WI38 (cell line): ENCODE measurements at regions not wholly inside any gene's neighbourhood (a gene's known extent, or its start where the extent isn't known, plus 50 kb on each side); places are given as distances from the start of the nearest gene placed in this dataset.

Experiments
- H3K4me3 ChIP-seq: 2 replicates; pipeline ENCODE4 v1.5.1; 2011; ENCODE audit warnings: low read depth, mild to moderate bottlenecking, control low read depth, low read length
- CTCF ChIP-seq: IDR thresholded peaks from 2 replicates; pipeline ENCODE4 v1.5.1; 2012; ENCODE audit warnings: low read depth, mild to moderate bottlenecking, control low read depth, low read length

DNA sequence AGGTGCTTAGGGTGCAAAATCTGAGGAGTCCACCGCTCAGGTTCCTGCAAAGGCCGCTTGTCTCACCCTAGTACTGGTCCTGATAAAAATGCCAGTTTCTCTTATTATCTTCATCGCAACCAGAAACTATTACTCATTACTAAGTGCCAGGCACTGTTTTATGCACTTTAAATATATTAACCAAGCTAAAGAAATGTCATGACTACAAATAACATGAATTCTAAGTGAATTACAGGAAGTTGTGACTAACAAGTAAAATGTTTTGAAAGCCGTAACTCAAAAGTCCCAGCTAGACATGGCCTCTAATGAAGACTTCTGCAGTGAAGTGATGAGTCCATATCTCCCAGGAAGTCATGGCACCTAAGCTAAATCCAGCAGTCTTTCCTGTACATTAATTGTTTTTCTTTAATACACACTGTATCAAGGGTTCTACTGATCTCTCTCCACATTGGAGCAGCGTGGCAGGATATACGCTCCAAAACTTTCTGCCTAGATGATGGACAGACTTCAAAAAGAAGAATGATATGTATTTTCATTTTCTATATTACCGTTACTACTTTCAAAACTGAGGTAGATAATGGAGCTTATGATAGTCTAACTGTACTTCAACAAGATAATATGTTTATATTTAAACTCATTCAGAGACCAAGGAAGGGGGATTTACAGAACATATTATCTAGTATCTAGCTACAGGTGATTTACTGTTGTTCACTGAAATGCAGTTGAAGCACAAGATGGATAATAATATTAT, 117.3 kb upstream of the ARID2 start:
- H3K4me3 ChIP-seq: no peak overlapping the region
- no peak for TF ChIP-seq CTCF

DNA sequence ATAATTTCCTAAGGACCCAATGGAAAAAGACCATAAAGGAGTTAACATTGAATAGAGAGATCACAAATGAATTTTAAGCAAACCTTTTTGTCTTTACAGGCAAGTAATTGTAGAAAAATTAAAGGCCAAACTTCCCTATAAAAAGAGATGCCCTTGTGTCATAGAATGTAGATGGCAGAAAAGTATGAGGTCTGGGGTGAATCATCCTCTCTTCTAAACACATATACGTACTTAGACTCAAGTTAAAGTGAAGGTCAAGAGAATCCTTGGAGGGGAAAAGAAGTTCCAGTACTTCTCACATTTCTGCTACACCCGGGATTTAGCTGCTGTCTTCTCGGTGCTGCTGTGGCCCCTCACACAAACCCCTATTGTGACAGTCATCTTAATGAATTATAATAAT, 116.2 kb upstream of the ARID2 start:
- no peak overlapping the region for H3K4me3 ChIP-seq
- no peak for TF ChIP-seq CTCF

DNA sequence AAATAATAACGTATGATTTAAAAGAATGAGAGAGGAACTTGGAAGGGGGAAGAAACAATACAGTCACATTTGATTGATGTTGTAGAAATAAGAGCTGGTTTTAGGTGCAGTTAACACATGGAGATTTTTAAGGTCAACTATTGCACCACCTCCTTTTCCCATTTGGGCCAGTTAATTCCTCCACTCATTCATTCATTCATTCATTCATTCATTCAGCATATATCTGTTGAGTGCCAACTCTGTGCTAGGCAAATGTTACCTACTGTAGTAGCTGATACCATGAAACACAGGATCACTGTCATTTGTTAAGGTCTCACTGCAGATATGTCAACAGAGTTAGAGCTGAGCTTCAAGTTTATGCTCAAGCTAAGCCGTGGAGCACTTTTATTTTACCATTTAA, 115.7 kb upstream of the ARID2 start:
- TF ChIP-seq CTCF: no peak
- H3K4me3 ChIP-seq: no peak overlapping the region

GRCh38 chr12:45615268-45615667, 114.2 kb upstream of the ARID2 start:
- no peak overlapping the region for H3K4me3 ChIP-seq
- TF ChIP-seq CTCF: no peak

DNA sequence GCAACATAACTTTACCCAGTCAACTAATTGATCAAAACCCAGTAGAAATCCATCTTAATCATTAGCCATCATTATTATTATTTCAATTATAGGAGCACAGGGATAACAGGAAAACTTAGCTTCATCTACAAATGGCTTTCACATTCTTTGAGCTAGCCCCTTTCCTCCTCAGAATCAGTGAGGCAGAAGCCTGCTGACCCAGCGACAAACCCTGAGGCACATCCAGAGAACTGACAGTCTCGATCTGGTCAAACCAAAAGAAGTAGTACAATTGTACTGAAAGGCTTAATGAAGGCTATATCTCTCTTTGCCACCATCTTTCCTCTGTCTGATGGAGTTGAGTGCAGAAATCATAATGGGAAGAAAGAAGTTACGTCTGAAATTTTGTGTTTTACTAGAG, 109.8 kb upstream of the ARID2 start:
- no peak for TF ChIP-seq CTCF
- no peak overlapping the region for H3K4me3 ChIP-seq

GRCh38 chr12:45621703-45622102, 107.8 kb upstream of the ARID2 start:
- no peak for TF ChIP-seq CTCF
- H3K4me3 ChIP-seq: no peak overlapping the region

DNA sequence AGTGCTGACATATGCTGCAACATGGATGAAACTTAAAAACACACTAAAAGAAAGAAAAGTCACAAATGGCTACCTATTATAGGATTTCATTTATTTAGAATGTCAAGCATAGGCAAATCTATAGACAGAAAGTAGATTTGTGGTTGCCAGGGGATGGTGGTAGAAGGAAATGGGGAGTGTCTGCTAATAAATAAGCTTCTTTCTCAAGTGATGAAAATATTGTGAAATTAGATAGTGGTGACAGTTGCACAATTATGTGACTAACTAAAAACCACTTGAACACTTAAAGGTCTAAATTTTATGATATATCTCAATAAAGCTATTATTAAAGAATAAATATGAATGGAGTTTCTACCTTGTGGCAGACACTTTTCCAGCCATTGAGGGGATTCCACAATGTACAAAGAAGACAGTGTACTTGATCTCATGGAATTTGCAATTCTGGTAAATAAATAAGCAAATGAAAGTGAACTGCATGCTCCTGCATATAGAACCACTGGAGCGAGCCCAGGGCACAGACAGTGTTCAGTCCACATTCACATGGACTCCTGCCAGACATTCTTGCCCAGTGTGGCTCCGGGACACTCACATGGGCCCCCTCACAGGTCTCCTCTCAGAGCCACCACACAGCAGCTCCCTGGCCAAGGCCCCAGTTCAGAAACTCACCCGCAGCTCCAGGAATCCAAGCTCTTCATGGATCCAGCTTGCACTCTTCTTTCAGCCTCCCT, 107.1 kb upstream of the ARID2 start:
- H3K4me3 ChIP-seq: no peak overlapping the region
- no peak for TF ChIP-seq CTCF
